ENCODE measurements at regions not wholly inside any gene's neighbourhood (a gene's known extent, or its start where the extent isn't known, plus 50 kb on each side); places are given as distances from the start of the nearest gene placed in this dataset.

DNA sequence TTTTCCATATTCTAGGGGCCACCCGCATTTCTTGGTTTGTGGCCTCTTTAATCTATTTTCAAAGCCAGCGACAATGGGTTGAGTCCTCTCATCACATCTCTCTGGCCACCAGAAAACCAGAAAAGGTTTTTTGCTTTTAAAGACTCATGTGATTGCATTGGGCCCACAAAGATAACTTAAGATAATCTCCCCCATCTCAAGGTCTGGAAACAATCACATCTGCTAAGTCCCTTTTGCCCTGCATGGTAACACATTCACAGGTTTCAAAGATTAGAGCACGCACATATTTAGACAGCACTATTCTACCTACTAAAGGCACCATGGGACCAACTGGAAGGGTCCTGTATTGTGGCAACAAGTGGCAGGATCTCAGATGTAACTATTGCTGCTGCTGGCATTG is 147.0 kb upstream of the MIR17HG start:
- DNase-seq (ENCODE audit: low read depth in 2 of 2) = no peak

DNA sequence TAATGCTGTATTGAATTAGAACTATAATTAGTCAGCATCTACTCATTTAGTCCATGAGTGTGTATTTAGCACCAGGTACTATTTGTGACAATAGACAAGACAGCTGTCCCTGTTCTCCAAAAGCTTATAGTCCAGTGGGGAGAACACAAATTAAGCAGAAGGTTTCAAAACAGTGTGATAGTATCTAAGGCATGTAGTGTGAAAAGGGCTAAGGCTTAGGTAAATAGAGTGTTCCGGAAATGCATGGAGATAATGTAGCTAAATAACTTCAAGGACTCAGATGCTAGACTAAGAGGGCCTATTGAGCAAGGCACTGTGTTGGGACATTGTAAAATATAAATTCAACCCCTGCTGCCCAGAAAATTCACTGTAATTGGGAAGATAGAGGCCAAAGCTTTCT is 144.1 kb upstream of the MIR17HG start:
- no peak for DNase-seq (ENCODE audit: low read depth in 2 of 2)

DNA sequence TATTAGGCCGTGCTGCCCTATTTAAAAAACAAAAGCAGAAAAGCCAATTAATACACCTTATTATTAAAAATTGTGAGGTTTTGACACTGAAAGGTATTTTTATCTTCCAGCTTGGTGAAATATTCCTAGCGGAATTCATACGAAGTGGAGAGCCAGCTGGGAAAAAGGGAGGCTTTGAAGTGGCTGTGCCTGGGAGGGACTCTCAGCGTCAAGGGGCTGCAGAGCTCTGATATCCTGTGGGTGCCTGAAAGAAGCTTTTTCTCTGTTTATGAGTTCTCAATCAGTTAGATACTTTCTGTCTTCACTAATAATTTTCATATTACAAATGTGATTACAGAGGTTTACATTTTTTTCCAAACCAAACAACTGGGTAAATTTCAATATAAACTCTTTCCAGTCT is 140.2 kb upstream of the MIR17HG start:
- no peak for DNase-seq (ENCODE audit: low read depth in 2 of 2)

DNA sequence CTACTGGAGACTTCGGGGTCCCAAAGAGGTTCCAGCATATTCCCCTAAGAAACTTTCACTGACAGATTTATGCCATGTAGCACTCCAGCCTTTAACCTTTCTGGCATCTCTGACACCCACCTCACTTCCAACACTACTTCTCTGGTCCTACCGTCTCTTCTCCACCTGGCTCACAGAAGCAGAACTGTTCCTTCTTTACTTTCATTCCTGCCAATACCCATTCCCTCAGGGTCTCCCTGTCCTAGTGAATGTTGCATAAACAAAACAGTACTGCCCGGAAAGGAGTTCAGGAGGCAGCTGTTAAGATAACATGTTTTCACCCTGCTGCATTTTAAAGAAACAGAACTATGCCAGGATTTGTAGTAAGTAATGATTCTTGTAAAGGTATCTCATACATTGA is 136.0 kb upstream of the MIR17HG start:
- DNase-seq (ENCODE audit: low read depth in 2 of 2) = no peak

DNA sequence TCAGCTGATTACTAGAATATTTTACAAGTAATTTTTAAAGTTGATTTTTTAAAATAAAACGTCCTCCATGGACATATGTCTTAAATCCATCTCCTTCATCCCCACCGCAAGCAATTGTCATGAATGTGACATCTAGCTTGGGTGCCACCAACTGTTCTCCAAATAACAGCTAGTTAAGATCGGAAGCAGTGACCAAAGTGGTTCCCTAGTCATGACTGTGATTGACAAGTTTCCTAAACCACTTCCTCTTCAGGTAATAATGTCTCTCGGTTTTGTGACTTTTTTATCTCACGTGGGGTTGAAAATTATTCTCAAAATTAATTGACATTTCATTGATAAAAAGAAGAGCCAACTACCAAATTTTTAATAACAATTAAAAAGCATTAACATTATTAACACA is 135.3 kb upstream of the MIR17HG start:
- no peak for DNase-seq (ENCODE audit: low read depth in 2 of 2)

DNA sequence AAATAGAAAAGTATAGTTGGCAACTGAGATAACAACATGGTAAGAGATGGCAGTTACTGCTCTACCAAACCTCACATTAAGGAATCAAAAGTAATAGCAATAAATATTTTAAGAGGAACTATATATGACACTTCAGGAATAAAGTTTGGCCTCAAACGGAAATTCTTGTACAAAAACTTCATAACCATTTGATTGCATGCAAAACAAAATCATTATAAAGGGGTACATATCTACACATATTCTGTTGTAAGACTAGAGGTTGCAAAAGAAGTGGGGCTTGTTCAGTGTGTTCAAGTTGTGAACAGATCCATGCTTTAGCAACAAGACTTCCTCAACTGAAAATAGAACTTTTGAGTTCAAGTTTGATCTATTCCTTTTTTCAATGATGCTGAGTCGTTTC is 133.5 kb upstream of the MIR17HG start:
- DNase-seq (ENCODE audit: low read depth in 2 of 2) = no peak

DNA sequence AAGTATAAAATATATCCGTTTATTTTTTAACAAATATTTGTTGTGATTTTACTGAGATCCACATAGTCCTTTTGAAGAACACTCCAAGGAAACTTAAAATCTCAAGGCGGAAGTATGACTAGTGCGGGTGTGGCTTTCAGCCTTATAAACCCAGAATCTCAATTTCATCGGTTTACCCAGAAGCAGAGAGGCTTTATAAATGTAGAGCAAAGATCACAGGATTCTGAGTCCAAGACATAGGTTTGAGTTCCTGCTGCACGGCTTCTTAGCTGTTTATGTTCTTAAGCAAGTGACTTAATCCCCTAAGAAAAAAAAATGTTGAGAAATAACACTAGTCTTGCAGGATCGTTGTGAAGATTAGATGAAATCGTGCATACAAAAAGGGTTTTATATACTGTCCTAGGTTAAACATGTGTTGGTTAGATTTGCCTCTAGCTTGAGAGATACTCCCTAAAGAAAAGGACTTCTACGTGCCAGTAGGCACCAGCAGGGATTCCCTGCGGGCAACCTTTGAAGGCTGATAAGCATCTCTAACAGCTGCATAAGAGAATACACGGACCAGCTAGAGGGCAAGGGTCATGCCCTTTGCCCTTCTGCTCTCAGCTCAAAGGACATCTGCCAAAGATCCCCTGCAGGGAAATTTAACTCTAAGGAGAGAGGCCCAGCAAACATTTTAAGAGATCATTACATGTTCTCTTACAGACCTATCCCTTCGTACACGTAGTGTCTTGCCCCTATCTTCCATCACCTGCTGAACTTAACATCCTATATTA is 130.4 kb upstream of the MIR17HG start:
- no peak for DNase-seq (ENCODE audit: low read depth in 2 of 2)

DNA sequence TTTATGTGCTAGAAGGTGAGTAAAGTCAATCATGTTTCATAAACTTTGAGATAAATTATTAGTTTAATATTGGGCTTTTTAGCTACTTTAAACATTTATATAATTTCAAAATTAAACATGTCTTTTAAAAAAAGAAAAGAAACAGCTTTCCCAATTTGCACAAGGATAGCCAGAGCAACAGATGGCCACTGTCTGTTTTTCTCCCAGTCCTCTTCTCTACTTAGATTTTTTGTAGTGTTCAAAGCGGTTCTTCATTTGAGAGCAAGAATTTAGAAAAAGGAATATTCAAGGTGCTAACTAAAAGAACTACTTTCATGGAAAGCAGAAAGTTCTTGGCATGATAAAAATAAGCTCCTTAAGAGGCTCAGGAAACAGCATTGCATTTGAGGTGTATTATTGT is 128.3 kb upstream of the MIR17HG start:
- DNase-seq (ENCODE audit: low read depth in 2 of 2) = no peak

DNA sequence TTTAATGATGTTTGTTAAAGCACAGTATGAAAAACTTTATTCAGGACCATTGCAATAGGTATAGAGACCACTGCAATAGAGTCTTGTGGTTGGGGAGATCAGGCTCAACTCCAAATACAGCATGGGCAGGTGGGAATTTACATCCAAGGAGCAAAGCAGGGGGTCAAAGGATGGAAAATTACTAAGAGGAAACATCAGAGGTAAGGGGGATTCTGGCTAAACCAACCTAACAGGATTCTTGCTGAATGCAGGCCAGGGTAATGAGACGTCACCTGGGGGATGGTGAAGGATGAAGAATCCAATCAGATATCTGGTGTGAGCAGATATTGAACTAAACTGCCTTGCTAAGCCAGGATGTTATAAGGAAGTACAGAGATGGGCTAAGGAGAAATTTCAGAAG is 126.6 kb upstream of the MIR17HG start:
- no peak for DNase-seq (ENCODE audit: low read depth in 2 of 2)

DNA sequence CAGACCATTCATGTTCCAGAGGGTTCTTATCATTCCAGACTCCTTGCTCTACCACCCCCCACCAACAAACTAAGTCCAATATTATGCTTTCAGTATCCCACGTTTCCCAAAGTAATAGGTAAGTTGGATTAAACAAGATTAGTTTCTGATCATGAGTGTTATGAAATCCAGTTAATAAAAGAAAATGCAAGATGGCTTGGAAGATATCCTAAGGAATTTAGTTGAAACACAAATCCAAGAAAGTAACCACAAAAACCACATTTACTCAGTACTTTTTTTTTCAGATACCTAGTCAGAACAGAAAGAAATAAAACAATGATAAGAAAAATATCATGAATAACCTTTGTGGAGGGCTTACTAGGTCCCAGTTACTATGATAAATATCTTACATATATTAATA is 119.4 kb upstream of the MIR17HG start:
- no peak for DNase-seq (ENCODE audit: low read depth in 2 of 2)

DNA sequence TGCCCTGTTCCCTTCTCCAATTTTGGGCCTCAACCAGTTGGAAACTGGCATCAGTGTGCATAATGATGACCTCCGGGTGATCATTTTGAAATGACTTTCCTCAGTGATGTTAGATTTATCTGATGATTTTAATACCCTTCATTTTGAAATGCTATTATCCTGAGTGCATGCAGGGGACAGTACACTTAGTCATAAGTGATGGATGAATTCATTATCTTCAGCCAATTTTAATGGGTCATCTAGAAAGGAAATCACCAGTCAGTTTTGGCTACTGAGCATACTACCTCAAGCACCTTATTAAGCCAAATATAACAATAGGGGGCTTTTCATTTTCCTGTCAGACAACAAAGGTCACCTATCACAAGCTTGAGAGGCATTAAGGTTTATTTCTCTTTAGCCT is 118.5 kb upstream of the MIR17HG start:
- DNase-seq (ENCODE audit: low read depth in 2 of 2) = no peak

DNA sequence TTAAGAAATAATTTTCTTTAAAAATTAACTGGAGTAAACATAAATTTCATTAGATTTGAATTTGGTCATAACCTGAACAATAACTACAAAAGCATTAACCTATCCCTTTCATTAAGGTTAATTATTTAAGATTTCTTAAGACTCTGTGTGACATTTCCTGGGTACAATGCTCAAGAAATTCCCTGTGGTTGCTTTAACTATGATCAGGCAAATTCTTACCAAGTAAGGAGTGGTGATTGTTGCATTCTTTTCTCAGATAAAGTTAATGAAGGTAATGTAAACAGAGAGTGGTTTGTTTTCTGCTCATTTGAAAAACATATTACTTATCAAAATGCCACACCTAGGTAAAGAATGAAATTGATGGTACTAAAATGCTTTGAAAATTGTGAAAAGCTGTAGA is 114.8 kb upstream of the MIR17HG start:
- DNase-seq (ENCODE audit: low read depth in 2 of 2) = no peak

DNA sequence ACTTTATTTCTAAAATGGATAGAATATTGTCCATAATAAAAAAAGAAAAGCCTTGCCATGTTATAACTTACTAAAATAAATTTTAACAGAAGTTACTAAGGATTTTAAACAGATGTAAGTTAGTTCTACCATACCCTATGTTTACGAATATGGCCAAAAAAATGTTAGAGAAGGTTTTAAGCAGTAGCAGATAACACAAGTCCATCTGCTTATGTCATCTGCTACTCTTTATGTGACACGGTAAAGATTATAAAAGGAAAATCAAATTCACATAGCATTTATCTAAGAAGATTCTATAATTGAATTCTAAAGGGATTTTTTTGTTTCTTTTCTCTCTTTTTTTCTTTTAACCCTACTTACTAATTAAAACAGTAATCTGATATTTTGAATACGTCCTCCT is 114.2 kb upstream of the MIR17HG start:
- DNase-seq (ENCODE audit: low read depth in 2 of 2) = no peak

DNA sequence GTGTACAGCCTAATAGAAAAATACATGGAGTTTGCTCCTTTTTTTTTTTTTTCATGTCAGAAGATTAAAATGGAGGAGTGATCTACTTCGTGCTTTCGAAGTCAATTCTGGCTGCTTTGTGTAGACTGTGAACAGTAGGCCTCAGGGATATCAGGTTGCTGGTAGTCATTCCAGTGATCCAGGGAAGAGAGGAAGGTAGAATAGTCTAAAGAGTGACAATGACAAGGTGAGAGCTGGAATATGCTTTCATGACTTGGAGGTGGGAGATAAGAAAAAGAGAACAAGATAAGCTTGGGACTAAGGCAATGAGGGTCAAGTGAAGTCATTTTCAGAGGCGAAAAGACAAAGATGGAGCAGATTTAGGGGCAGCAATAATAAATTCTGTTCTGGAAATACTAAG is 111.3 kb upstream of the MIR17HG start:
- DNase-seq (ENCODE audit: low read depth in 2 of 2) = no peak

DNA sequence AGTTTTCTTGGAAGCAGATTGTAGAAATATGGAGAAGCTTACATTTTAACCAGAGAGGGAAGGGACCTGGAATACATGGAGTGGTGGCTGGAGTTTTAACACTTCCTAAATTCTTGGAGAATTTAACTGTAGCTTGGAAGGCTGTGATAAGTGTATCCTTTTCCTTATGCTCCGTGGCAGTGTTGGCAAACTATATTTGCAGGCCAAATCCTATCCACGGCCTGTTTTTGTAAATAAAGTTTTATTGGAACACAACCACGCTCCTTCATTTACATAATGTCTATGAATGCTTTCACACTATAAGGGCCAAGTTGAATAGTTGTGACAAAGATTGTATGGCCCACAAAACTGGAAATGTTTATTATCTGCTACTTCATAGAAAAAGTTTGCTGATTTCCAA is 110.6 kb upstream of the MIR17HG start:
- DNase-seq (ENCODE audit: low read depth in 2 of 2) = no peak

DNA sequence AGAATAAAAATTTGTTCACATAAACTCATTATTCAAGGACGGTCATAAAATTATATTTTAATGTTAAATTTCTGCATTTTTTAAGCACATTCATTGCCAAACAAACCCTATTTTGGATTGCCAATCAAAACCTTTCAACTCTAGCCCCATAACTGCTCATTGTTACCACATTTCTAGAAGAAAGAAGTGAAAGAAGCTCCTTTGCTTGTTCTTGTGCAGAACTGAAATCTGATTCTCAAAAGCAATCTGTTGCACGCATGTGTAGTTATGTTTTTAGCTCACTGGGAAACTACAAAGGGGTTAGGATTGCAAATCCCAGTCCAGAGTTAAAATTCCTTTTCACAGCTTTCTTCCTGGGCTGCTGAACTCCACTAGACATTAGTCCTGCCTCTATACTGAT is 109.5 kb upstream of the MIR17HG start:
- no peak for DNase-seq (ENCODE audit: low read depth in 2 of 2)

DNA sequence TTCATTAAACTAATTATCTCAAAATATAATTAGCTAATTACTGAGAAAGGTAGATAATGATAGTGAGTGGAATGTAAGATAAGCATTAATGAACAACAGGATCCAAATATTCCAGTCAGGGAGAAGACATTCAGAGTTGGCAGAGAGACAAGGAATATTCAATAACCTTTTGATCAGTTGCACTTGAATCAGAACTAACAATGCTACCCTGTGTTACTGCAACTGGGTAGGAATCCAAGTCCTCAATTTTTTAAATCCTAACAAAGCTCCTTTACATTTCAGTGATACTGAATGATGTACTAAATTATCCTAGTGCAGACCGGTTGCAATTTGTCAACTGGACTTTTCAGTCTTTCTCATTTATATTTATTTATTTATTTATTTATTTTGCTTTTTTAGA is 107.1 kb upstream of the MIR17HG start:
- DNase-seq (ENCODE audit: low read depth in 2 of 2) = no peak

DNA sequence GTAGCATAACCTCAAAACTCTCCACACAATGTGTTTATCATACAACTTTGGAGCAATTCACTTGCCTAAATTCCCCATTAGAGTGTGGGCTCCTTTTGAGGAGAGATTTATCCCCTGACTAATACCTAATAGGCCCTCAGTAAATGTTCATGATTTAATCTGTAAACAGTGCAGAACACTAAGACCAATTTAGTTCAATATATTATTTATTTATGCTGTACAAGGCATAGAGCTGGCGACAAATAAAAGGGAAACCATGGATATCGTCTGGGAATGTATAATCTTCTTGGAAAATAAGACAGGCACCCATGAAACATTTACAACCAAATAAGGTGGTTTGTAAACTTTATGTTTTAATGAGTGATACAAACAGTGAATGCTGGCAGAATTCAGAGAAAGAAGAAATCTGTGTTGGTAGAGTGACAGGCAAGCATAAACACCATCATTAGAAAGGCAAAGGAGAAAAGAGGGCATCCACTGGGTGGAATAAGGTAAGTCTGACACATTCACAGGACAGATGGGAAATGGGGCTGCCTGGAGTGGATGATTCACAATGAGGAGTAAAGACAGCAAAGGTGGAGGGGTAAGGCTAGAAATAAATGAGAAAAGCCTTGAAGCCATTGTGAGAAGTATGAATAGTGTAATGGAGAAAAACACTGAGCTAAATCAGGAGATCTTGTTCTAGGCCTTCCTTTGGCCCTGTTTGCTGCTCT is 106.1 kb upstream of the MIR17HG start:
- DNase-seq (ENCODE audit: low read depth in 2 of 2) = no peak

DNA sequence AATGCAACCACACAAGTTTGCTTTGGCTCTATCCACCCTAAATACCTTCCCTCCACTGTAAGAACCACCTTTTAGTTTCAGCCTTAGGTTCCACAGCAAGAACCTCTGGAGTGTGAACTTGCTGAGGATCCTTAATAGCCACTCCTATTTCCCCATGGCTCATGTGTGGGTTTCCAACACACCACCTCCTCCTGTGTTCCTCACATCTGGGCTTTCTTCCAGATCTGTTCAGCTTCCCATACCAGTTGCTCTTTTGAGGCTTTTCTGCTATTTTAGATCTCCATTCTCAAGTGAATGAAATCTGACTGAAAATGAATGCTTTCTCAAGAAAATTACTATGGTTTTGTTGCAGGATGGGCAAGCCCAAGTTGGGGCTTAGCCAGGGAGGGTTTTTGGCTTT is 104.8 kb upstream of the MIR17HG start:
- no peak for DNase-seq (ENCODE audit: low read depth in 2 of 2)

DNA sequence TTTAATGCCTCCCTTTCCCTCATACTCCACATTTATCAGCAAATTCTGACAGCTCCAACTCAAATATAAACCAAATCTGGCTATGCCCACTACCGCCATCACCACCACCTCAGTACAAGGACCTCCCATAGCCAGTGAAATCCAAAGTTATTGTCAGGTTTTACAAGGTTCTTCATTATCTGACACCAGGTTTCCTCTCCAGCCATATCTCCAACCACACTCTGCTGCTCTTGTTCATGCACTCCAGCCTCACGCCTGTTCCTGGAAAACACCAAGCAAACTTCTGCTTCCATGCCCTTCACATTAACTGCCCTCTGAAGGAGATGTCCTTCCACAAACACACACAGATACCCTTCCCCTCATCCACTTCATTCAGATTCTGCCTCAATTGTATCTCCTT is 102.2 kb upstream of the MIR17HG start:
- no peak for DNase-seq (ENCODE audit: low read depth in 2 of 2)

DNA sequence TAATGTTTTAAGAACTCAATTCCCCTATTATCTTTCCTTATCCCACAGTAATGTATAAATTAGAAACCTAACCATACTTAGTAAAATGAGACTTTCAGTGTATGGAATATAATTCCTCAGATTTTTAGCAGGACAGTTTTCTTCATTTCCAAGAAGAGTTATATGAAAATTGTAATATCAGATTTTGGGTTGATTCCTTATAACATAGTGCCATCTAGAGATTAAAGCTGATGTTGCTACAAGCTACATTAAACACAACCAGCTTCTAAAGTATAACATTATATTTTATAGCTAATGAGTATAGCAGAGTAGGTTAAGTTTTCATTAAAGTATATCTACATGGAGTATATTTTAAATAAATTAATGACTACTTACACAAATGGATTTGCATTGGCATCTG is 99.7 kb upstream of the MIR17HG start:
- DNase-seq (ENCODE audit: low read depth in 2 of 2) = no peak

DNA sequence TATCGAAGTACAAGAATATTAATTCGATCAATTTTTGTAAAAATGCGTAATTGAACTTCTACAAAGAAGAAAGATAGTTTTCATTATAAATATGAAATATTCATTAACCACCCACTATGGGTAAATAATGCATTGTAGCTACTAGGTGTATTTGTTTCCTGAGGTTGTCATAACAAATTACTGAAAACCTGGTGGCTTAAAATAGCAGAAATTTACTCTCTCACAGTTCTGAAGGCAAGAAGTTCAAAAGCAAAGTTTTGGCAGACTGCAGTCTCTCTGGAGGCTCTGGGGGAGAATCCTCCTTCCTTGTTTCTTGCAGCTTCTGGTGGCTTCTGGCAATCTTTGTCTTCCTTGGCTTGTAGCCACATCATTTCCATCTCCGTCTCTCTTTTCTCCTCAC is 99.2 kb upstream of the MIR17HG start:
- no peak for DNase-seq (ENCODE audit: low read depth in 2 of 2)

DNA sequence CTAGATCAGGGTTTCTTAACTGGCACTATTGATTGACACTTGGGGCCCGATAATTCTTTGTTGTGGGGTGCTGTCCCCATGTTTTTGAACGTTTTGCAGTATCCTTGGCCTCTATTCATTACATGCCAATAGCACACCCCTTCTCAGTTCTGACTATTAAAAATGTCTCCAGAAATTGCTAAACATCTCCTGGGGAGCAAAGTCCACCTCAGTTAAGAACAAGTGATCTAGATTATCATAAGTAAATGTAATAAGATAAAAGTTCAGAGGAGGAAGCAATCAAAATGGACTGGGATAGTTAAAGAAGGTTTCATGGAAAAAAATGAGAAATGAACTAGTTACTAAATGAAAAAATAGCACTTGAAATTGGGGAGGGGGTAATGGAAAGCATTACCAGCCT is 98.1 kb upstream of the MIR17HG start:
- DNase-seq (ENCODE audit: low read depth in 2 of 2) = no peak

DNA sequence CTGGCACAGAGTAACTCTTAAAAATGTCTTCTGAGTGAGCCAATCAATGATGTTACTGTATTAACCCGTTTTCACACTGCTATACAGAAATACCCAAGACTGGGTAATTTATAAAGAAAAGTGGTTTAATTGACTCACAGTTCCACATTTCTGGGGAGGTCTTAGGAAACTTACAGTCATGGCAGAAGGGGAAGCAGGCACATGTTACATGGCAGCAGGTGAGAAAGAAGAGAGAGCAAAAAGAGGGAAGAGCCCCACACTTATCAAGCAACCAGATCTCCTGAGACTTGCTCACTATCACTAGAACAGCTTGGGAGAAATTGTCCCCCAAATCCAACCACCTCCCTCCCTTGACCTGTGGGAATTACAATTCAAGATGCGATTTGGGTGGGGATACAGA is 97.6 kb upstream of the MIR17HG start:
- DNase-seq (ENCODE audit: low read depth in 2 of 2) = no peak

Data from activated CD4-positive, alpha-beta T cell treated with anti-CD3 and anti-CD28 coated beads for 24 hours (primary cell).